IMR-90 (cell line): ENCODE measurements at regions not wholly inside any gene's neighbourhood (a gene's known extent, or its start where the extent isn't known, plus 50 kb on each side); places are given as distances from the start of the nearest gene placed in this dataset.

Source experiments
- ATAC-seq: fragments of 200-7000 bp; cut with Tn5 transposase; 2 replicates; pipeline ENCODE4 v1.9.1; 2020; ENCODE audit warnings: low read depth, mild to moderate bottlenecking, moderate library complexity
- BruUV-seq: library from RNA; stranded (reverse); fragments of 400-500 nt; replicated peaks from 2 replicates; lab custom pipeline; 2021; lab: Mats Ljungman, UMichigan
- CTCF ChIA-PET: fragments of 300-600 bp; formaldehyde crosslinking; extraction: SDS; loops from one replicate; lab custom pipeline; 2021; ENCODE audit warnings: antibody characterized with exemption; lab: Yijun Ruan, JAX
- POLR2A ChIA-PET: fragments of 300-600 bp; sonication (Branson Sonifier 250); formaldehyde crosslinking; loops from one replicate; lab custom pipeline; 2022; ENCODE audit warnings: antibody characterized with exemption; ENCODE audit not compliant: unreplicated experiment; lab: Charles Lee
- DNase-seq: peaks from one replicate; pipeline ENCODE4 v3.0.0; 2013
- H2AFZ ChIP-seq: replicated peaks from 2 replicates; pipeline ENCODE3; 2013; ENCODE audit warnings: low read length, mild to moderate bottlenecking; ENCODE audit not compliant: poor library complexity
- H2AK5ac ChIP-seq: 2 replicates; pipeline ENCODE4 v1.6.1; 2013; ENCODE audit warnings: low read depth, low read length, inconsistent platforms
- H2AK9ac ChIP-seq: replicated peaks from 2 replicates; pipeline ENCODE3; 2013; ENCODE audit warnings: mild to moderate bottlenecking, low read depth, low read length, moderate library complexity; ENCODE audit not compliant: poor library complexity
- H2BK120ac ChIP-seq: 2 replicates; pipeline ENCODE4 v1.6.1; 2013; ENCODE audit warnings: low read depth, low read length, inconsistent platforms
- H2BK15ac ChIP-seq: 3 replicates; pipeline ENCODE4 v1.6.1; 2013; ENCODE audit warnings: low read depth, low read length, inconsistent platforms
- H2BK20ac ChIP-seq: 2 replicates; pipeline ENCODE4 v1.6.1; 2013; ENCODE audit warnings: low read depth, mild to moderate bottlenecking, inconsistent platforms, low read length, moderate library complexity
- H2BK5ac ChIP-seq: 2 replicates; pipeline ENCODE4 v1.6.1; 2013; ENCODE audit warnings: mild to moderate bottlenecking, low read depth, low read length, inconsistent platforms; ENCODE audit not compliant: poor library complexity, severe bottlenecking
- H3K14ac ChIP-seq: replicated peaks from 2 replicates; pipeline ENCODE4 v1.6.1; 2013; ENCODE audit warnings: low read depth, low read length, inconsistent platforms
- H3K18ac ChIP-seq: 2 replicates; pipeline ENCODE4 v1.6.1; 2013; ENCODE audit warnings: low read depth, low read length, control low read depth
- H3K23ac ChIP-seq: 2 replicates; pipeline ENCODE4 v1.6.1; 2013; ENCODE audit warnings: low read depth, low read length, inconsistent platforms
- H3K27ac ChIP-seq: 2 replicates; pipeline ENCODE4 v1.5.1; 2013; ENCODE audit warnings: mild to moderate bottlenecking, control low read depth, low read length; ENCODE audit not compliant: insufficient read depth
- H3K27me3 ChIP-seq: 2 replicates; pipeline ENCODE4 v1.6.1; 2013; ENCODE audit warnings: low read length; ENCODE audit not compliant: control insufficient read depth, insufficient read depth
- H3K36me3 ChIP-seq: 2 replicates; pipeline ENCODE4 v1.6.1; 2013; ENCODE audit warnings: low read length, mixed read lengths; ENCODE audit not compliant: control insufficient read depth, insufficient read depth
- H3K4ac ChIP-seq: 2 replicates; pipeline ENCODE4 v1.6.1; 2013; ENCODE audit warnings: low read depth, low read length, inconsistent platforms
- H3K4me1 ChIP-seq: 2 replicates; pipeline ENCODE4 v1.6.1; 2013; ENCODE audit warnings: low read length, mixed read lengths; ENCODE audit not compliant: control insufficient read depth, insufficient read depth
- H3K4me2 ChIP-seq: 2 replicates; pipeline ENCODE4 v1.6.1; 2013; ENCODE audit warnings: low read depth, mild to moderate bottlenecking, control low read depth, low read length, moderate library complexity
- H3K4me3 ChIP-seq: 2 replicates; pipeline ENCODE4 v1.5.1; 2013; ENCODE audit warnings: low read depth, mild to moderate bottlenecking, control low read depth, low read length, moderate library complexity; ENCODE audit not compliant: insufficient read depth
- H3K56ac ChIP-seq: 2 replicates; pipeline ENCODE4 v1.6.1; 2013; ENCODE audit warnings: low read length, inconsistent platforms; ENCODE audit not compliant: insufficient read depth; ENCODE audit errors: extremely low read depth
- H3K79me1 ChIP-seq, 2 experiments: 2 replicates each; pipeline ENCODE4 v1.6.1; 2013; ENCODE audit warnings: low read length in 2 of 2, inconsistent platforms in 1 of 2, low read depth in 1 of 2
- H3K9ac ChIP-seq: 2 replicates; pipeline ENCODE4 v1.6.1; 2013; ENCODE audit warnings: low read depth, low read length, control low read depth
- H3K9me1 ChIP-seq: 2 replicates; pipeline ENCODE4 v1.6.1; 2013; ENCODE audit warnings: low read length, inconsistent platforms; ENCODE audit not compliant: insufficient read depth
- H3K9me3 ChIP-seq: 2 replicates; pipeline ENCODE4 v1.6.1; 2013; ENCODE audit warnings: low read length; ENCODE audit not compliant: control insufficient read depth, insufficient read depth
- H4K20me1 ChIP-seq: 2 replicates; pipeline ENCODE4 v1.6.1; 2013; ENCODE audit warnings: low read length, inconsistent platforms; ENCODE audit not compliant: insufficient read depth
- H4K5ac ChIP-seq: 2 replicates; pipeline ENCODE4 v1.6.1; 2013; ENCODE audit warnings: mild to moderate bottlenecking, low read depth, low read length, control low read depth
- H4K8ac ChIP-seq, 2 experiments: 2 replicates each; pipeline ENCODE4 v1.6.1; 2013; ENCODE audit warnings: low read depth in 2 of 2, low read length in 2 of 2, control low read depth in 1 of 2, inconsistent platforms in 1 of 2
- H4K91ac ChIP-seq: 2 replicates; pipeline ENCODE4 v1.6.1; 2013; ENCODE audit warnings: low read depth, low read length, inconsistent platforms; ENCODE audit not compliant: insufficient read depth
- CEBPB ChIP-seq: IDR thresholded peaks from 2 replicates; pipeline ENCODE4 v1.6.1; 2012; ENCODE audit warnings: low read depth, low read length, improper control_type of control experiment
- CHD1 ChIP-seq: IDR thresholded peaks from 2 replicates; pipeline ENCODE4 v1.6.1; 2012; ENCODE audit warnings: low read depth, low read length, improper control_type of control experiment
- MAFK ChIP-seq: IDR thresholded peaks from 2 replicates; pipeline ENCODE4 v1.6.1; 2012; ENCODE audit warnings: low read depth, low read length, improper control_type of control experiment
- MAZ ChIP-seq: IDR thresholded peaks from 2 replicates; pipeline ENCODE4 v1.6.1; 2012; ENCODE audit warnings: low read depth, mild to moderate bottlenecking, low read length, improper control_type of control experiment, moderate library complexity, borderline replicate concordance
- POLR2A ChIP-seq: IDR thresholded peaks from 2 replicates; pipeline ENCODE4 v1.6.1; 2012; ENCODE audit warnings: mild to moderate bottlenecking, low read depth, low read length
- RCOR1 ChIP-seq: IDR thresholded peaks from 2 replicates; pipeline ENCODE4 v1.6.1; 2012; ENCODE audit warnings: mild to moderate bottlenecking, low read length, improper control_type of control experiment; ENCODE audit not compliant: insufficient replicate concordance
- SMC3 ChIP-seq: fragments of 150-350 bp; IDR thresholded peaks from 2 replicates; pipeline ENCODE4 v1.6.1; 2016; ENCODE audit warnings: low read depth, mild to moderate bottlenecking, antibody characterized with exemption, low read length, moderate library complexity
- USF2 ChIP-seq: fragments of 150-350 bp; IDR thresholded peaks from 2 replicates; pipeline ENCODE4 v1.6.1; 2017; ENCODE audit warnings: mild to moderate bottlenecking, antibody characterized with exemption, low read length, low read depth
- WGBS, 2 experiments: methylation state at CpG; one replicate each; pipeline versions ENCODE4 v1.1.5 to v1.1.7; 2013; ENCODE audit warnings: missing lambda C conversion rate in 2 of 2; ENCODE audit not compliant: insufficient read length in 1 of 2; ENCODE audit errors: extremely low coverage in 2 of 2; 5-methylcytosine and 5-hydroxymethylcytosine counted together
- dilution Hi-C: fragments of 300-500 bp; cut with HindIII; formaldehyde crosslinking; loops from one replicate; pipeline ENCODE4 v1.14.3; 2018; ENCODE audit warnings: low sequenced_read_pairs; ENCODE audit not compliant: unreplicated experiment
- in situ Hi-C: fragments of 300-500 bp; cut with MboI; formaldehyde crosslinking; loops from 3 replicates; pipeline ENCODE4 v1.14.3; 2019; ENCODE audit warnings: low sequenced_read_pairs, inconsistent platforms, mixed read lengths
- intact Hi-C: fragments of 100-400 bp; cut with micrococcal nuclease; formaldehyde crosslinking; loops from 2 replicates; pipeline ENCODE4 v1.10.0; 2022

- no TSS peak for BruUV-seq
- Histone ChIP-seq H3K9me3 (peaks cover 6% of the 10 kb centered on the region), H2AFZ (no peak overlapping the region), H2BK20ac (no peak overlapping the region), H2AK5ac (no peak overlapping the region), H3K9ac (no peak overlapping the region), H4K8ac (no peak overlapping the region), H3K9me1 (no peaks in the 10 kb centered on the region), H3K14ac (no peak overlapping the region), H3K27me3 (no peaks in the 10 kb centered on the region), H4K20me1 (no peaks in the 10 kb centered on the region), H2AK9ac (no peak overlapping the region), H3K56ac (no peak overlapping the region), H3K4ac (no peak overlapping the region), H2BK120ac (no peak overlapping the region), H3K36me3 (no peaks in the 10 kb centered on the region), H4K5ac (no peak overlapping the region), H3K4me1 (no peaks in the 10 kb centered on the region), H3K23ac (no peak overlapping the region), H3K18ac (no peak overlapping the region), H2BK15ac (no peak overlapping the region), H2BK5ac (no peak overlapping the region), H4K91ac (no peak overlapping the region), H3K4me3 (no peak overlapping the region), H3K79me1 (no peaks in the 10 kb centered on the region), H3K27ac (no peak overlapping the region), H3K4me2 (no peak overlapping the region)
- ATAC-seq: no peak
- dilution Hi-C loops (no loop called here), in situ Hi-C loops (no loop called here), intact Hi-C loops (no loop called here)
- POLR2A ChIA-PET: no interaction called here
- TF ChIP-seq MAZ (no peak), CEBPB (no peak), USF2 (no peak), CHD1 (no peak), SMC3 (no peak), MAFK (no peak), RCOR1 (no peak), POLR2A (no peak)
- no peak for DNase-seq
- CTCF ChIA-PET: no interaction called here
- WGBS, 2 experiments: no CpG with 5 or more reads among the region's 3 CpGs
Measured at GRCh38 chr4:59630235-59630634, 1569.9 kb upstream of the ADGRL3 start.
